DLD1 (cell line): ENCODE measurements at regions not wholly inside any gene's neighbourhood (a gene's known extent, or its start where the extent isn't known, plus 50 kb on each side); places are given as distances from the start of the nearest gene placed in this dataset.
"Not testable (repeated sequence)": the region's sequence is repeated elsewhere in the genome, so short reads cannot be mapped to it uniquely, and the experiment has no call there.

Experiments
- in situ Hi-C: cut with HindIII; loops from 2 replicates; pipeline ENCODE4 v1.10.0; 2017; ENCODE audit warnings: low sequenced_read_pairs

- in situ Hi-C loops, result not testable (repeated sequence)
Measured at GRCh38 chr6:134745192-134745591, 204.7 kb downstream of the ALDH8A1 start.

DNA sequence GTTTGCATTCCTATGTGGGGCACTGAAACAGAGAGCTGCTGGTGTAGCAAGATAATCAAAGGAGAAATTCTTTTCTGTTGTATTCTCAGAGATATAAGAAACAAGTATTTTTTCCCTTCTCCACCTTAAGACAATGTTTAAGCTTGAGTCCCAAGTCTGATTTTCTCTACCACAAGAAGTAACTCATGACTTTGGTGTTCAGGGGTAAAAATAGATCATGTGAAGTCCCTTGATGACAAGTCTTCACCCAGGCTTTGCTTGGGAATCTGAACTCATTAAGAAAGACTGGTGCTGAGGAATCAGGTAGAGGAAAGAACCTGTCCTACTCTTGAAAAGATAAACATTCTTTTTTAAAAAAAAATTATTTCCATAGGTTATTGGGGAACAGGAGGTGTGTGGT, 205.6 kb downstream of the ALDH8A1 start:
- in situ Hi-C loops, result no loop called here

- in situ Hi-C loops, result no loop called here
Measured at GRCh38 chr6:134741200-134741536, 208.7 kb downstream of the ALDH8A1 start.

- in situ Hi-C loops, result no loop called here
Measured at GRCh38 chr6:134740473-134741199, 209.3 kb downstream of the ALDH8A1 start.

GRCh38 chr6:134740027-134740373, 209.9 kb downstream of the ALDH8A1 start:
- in situ Hi-C loops, result no loop called here

- in situ Hi-C loops, result no loop called here
Measured at GRCh38 chr6:134739299-134740026, 210.4 kb downstream of the ALDH8A1 start.

DNA sequence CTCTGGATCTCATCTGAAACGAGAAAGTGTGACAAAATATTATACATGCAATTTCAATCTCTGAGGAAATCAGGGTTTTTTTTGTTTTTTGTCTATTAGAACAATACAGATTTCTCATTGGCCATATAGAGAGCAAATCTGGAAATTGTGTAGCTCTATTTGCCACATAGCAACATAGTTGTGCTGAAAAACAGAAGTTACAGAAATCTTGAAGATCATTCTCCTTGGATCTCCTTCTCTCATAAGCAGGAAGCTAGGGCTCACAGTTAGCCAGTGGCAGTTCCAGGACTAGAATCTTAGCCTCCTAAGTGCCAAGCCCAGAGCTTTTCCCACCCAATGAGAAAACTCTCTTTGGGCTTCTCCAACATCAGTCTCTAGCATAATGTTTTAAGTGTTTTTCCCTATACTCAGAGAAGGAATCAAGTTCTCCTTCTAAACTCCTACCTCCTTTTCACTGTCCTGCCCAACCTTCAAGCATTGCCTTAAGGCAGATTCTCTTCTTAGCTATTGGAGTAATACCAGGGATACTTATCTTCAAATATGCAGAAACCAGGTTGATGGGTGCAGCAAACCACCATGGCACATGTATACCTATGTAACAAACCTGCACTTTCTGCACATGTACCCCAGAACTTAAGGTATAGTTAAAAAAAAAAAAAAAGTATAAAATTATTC, 211.6 kb downstream of the ALDH8A1 start:
- in situ Hi-C loops, result no loop called here

- in situ Hi-C loops, result no loop called here
Measured at GRCh38 chr6:134735461-134735860, 214.4 kb downstream of the ALDH8A1 start.

DNA sequence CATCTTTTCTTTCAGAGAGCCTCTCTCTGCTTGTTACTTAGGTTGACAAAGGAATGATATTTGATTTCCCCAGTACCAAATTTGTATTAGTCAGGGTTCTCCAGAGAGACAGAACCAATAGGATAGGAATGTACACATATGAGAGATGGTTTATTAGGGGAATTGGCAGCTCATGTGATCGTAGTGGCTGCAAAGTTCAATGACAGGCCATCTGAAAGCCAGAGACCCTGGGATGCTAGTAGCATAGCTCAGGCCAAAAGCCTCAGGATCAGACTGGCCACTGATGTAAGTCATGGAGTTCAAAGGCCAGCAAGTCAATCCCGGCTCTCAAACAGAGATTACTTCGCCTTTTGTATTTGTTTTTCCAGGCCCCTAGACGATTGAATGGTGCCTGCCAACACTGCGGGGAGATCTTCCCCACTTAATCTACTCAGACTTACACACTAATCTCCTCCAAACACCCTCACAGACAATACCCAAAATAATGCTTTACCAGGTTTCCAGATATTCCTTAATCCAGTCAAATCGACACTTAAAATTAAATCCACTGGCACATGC, 215.5 kb downstream of the ALDH8A1 start:
- in situ Hi-C loops, result no loop called here

DNA sequence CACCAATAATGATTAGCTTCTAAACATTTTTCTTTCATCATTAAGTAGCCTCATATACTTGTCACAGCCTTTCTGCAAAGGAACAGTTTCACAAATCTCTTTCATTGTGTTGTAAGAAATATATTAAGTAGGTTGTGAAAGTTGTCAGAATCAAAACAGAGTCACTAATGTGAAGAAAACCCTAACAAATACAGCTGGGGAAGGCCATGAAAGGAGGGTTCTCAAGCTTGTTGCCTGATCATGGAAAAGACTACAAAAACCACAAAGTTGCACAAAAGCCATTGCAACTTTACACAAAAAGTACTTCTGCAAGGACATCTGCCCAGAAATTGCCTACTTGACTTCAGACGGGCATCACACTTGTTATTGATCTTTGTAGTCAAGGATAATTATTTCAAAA, 216.1 kb downstream of the ALDH8A1 start:
- in situ Hi-C loops, result no loop called here

DNA sequence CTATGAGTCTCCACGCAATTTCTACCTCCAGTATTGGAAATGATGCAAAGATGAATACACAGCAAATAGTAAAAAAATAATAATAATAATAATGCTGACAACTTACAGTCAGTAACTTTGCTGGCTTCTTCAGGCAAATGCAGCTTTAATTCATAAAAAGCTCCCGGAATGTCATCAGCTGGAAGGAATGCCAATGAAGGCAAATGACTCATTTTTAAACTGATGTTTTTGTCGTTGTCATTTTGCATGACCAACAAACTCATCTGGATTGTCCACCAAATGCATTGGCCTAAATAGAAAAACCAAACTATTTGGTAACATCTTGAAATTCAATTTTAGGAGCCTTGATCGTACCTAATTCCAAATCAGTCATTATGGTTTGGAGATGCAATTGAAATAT, 217.1 kb downstream of the ALDH8A1 start:
- in situ Hi-C loops, result no loop called here

DNA sequence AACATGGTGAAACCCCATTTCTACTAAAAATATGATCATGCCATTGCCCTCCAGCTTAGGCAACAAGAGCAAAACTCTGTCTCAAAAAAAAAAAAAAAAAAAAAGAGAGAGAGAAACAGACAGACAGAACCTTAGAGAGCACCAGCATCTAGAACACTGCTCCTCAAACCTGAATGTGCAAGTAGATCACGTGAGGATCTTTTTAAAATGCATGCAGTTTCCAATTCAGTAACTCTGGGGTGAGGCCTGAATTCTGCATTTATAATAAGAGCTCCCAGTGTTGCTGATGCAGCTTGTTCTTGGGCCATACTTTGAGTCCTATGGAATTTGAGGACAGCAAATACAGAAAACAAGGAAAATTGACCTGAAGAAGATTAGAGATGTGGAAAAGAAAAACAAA, 218.3 kb downstream of the ALDH8A1 start:
- in situ Hi-C loops, result no loop called here

GRCh38 chr6:134730013-134730412, 219.9 kb downstream of the ALDH8A1 start:
- in situ Hi-C loops, result no loop called here

GRCh38 chr6:134729561-134729960, 220.3 kb downstream of the ALDH8A1 start:
- in situ Hi-C loops, result no loop called here

- in situ Hi-C loops, result no loop called here
Measured at GRCh38 chr6:134727081-134727480, 222.8 kb downstream of the ALDH8A1 start.

DNA sequence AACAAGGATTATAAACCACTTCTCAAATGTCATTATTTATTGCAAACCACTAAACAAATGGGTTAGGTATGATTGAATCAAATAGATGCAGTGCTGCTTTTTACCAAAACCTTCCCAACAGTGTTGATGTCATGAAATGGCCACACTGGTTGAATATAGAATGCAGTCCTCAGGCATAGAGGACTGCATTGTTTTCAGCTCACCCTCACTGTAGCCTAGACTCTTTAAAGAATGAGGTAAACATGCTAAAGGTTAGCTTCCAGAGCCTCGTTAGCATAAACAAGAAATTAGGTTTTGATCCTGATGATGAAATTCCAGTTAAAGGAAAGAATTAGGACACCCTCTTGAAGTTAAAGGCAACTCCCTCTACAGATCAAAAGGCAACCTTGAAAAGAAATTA, 224.3 kb downstream of the ALDH8A1 start:
- in situ Hi-C loops, result no loop called here

GRCh38 chr6:134724771-134725340, 225.0 kb downstream of the ALDH8A1 start:
- in situ Hi-C loops, result no loop called here

GRCh38 chr6:134723081-134723871, 226.6 kb downstream of the ALDH8A1 start:
- in situ Hi-C loops, result no loop called here

- in situ Hi-C loops, result no loop called here
Measured at GRCh38 chr6:134722200-134722870, 227.6 kb downstream of the ALDH8A1 start.

DNA sequence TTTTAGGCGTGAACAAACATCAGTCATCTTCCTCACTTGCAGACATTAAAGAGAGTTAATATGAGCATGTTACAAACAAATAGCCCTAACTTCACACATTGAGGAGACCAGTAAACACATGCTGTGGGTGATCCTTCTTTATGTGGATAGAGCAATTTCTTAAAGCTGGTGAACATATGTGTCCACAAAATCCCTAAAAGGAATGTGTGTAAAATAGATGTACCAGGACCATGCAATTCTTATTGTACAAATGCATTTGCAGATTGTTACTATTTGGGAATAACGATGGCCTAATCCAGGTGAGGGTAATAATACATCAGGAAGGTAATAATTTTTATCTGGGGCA, 228.9 kb downstream of the ALDH8A1 start:
- in situ Hi-C loops, result no loop called here
